WTC11 (cell line): ENCODE measurements at regions not wholly inside any gene's neighbourhood (a gene's known extent, or its start where the extent isn't known, plus 50 kb on each side); places are given as distances from the start of the nearest gene placed in this dataset.

Experiments
- ATAC-seq: fragments of 200-7000 bp; cut with Tn5 transposase; 2 replicates; pipeline ENCODE4 v1.10.0; 2021; ENCODE audit warnings: mild to moderate bottlenecking, moderate library complexity
- CTCF ChIA-PET: fragments of 300-600 bp; sonication (Branson Sonifier 250); formaldehyde crosslinking; loops from one replicate; lab custom pipeline; 2021; ENCODE audit warnings: antibody characterized with exemption; lab: Charles Lee
- POLR2A ChIA-PET: fragments of 350-600 bp; sonication (Branson Sonifier 250); formaldehyde crosslinking; loops from one replicate; lab custom pipeline; 2021; ENCODE audit warnings: antibody characterized with exemption; lab: Charles Lee
- DNase-seq: peaks from one replicate; pipeline ENCODE4 v3.0.0; 2021; ENCODE audit warnings: low spot score
- H3K27ac Mint-ChIP-seq: 2 replicates; pipeline ENCODE4 v1.8.0; 2021; ENCODE audit warnings: mixed read lengths
- H3K27me3 Mint-ChIP-seq: 2 replicates; pipeline ENCODE4 v1.8.0; 2021; ENCODE audit warnings: low read depth, mild to moderate bottlenecking, moderate library complexity, mixed read lengths
- H3K36me3 Mint-ChIP-seq: 2 replicates; pipeline ENCODE4 v1.8.0; 2021; ENCODE audit warnings: mixed read lengths
- H3K4me1 Mint-ChIP-seq: 2 replicates; pipeline ENCODE4 v1.8.0; 2022; ENCODE audit warnings: mixed read lengths
- H3K4me3 Mint-ChIP-seq: 2 replicates; pipeline ENCODE4 v1.8.0; 2021; ENCODE audit warnings: mild to moderate bottlenecking, moderate library complexity, mixed read lengths
- H3K9me3 Mint-ChIP-seq: 2 replicates; pipeline ENCODE4 v1.8.0; 2021; ENCODE audit warnings: mixed read lengths
- AFF4 ChIP-seq: sonication (generic); formaldehyde crosslinking; IDR thresholded peaks from 2 replicates; pipeline ENCODE4 v1.8.1; 2023; ENCODE audit warnings: mild to moderate bottlenecking, missing genetic modification reagents, borderline replicate concordance
- ATF1 ChIP-seq: sonication (generic); formaldehyde crosslinking; IDR thresholded peaks from 2 replicates; pipeline ENCODE4 v1.8.1; 2023; ENCODE audit warnings: mild to moderate bottlenecking, moderate library complexity, missing genetic modification reagents
- CREM ChIP-seq: sonication (generic); formaldehyde crosslinking; IDR thresholded peaks from 2 replicates; pipeline ENCODE4 v1.8.1; 2022; ENCODE audit warnings: mild to moderate bottlenecking, missing genetic modification reagents, moderate library complexity
- E2F4 ChIP-seq: sonication (generic); formaldehyde crosslinking; IDR thresholded peaks from 2 replicates; pipeline ENCODE4 v1.8.1; 2022; ENCODE audit warnings: low read depth, mild to moderate bottlenecking, moderate library complexity, missing genetic modification reagents, borderline replicate concordance
- FOXK1 ChIP-seq: sonication (generic); formaldehyde crosslinking; IDR thresholded peaks from 2 replicates; pipeline ENCODE4 v1.8.0; 2022; ENCODE audit warnings: mild to moderate bottlenecking, moderate library complexity, missing genetic modification reagents
- FOXP1 ChIP-seq: sonication (generic); formaldehyde crosslinking; IDR thresholded peaks from 2 replicates; pipeline ENCODE4 v1.8.0; 2022; ENCODE audit warnings: missing genetic modification reagents, mild to moderate bottlenecking, moderate library complexity, borderline replicate concordance
- HMGA2 ChIP-seq: fragments of 250-450 bp; sonication (Bioruptor Pico); IDR thresholded peaks from 2 replicates; pipeline ENCODE4 v1.4.0; 2021; ENCODE audit warnings: mild to moderate bottlenecking, moderate library complexity
- JUN ChIP-seq: sonication (generic); formaldehyde crosslinking; IDR thresholded peaks from 2 replicates; pipeline ENCODE4 v1.8.0; 2023; ENCODE audit warnings: mild to moderate bottlenecking, missing genetic modification reagents
- NFYB ChIP-seq: sonication (generic); formaldehyde crosslinking; conservative IDR thresholded peaks from 2 replicates; pipeline ENCODE4 v1.8.0; 2022; ENCODE audit warnings: low read depth, missing genetic modification reagents
- PREB ChIP-seq: sonication (generic); formaldehyde crosslinking; IDR thresholded peaks from 2 replicates; pipeline ENCODE4 v1.8.1; 2022; ENCODE audit warnings: mild to moderate bottlenecking, missing genetic modification reagents, moderate library complexity, borderline replicate concordance
- RELA ChIP-seq: sonication (generic); formaldehyde crosslinking; IDR thresholded peaks from 2 replicates; pipeline ENCODE4 v1.8.1; 2022; ENCODE audit warnings: missing genetic modification reagents, mild to moderate bottlenecking, borderline replicate concordance
- RORB ChIP-seq: fragments of 250-450 bp; sonication (Bioruptor Pico); IDR thresholded peaks from 2 replicates; pipeline ENCODE4 v1.9.0; 2021; ENCODE audit warnings: mild to moderate bottlenecking
- SMAD4 ChIP-seq: sonication (generic); formaldehyde crosslinking; IDR thresholded peaks from 2 replicates; pipeline ENCODE4 v1.8.0; 2022; ENCODE audit warnings: mild to moderate bottlenecking, missing genetic modification reagents
- TEAD1 ChIP-seq: sonication (generic); formaldehyde crosslinking; IDR thresholded peaks from 2 replicates; pipeline ENCODE4 v1.8.0; 2022; ENCODE audit warnings: mild to moderate bottlenecking, missing genetic modification reagents
- TP53 ChIP-seq: sonication (generic); formaldehyde crosslinking; IDR thresholded peaks from 2 replicates; pipeline ENCODE4 v1.8.1; 2023; ENCODE audit warnings: mild to moderate bottlenecking, missing genetic modification reagents
- ZBTB43 ChIP-seq: sonication (generic); formaldehyde crosslinking; IDR thresholded peaks from 2 replicates; pipeline ENCODE4 v1.8.1; 2023; ENCODE audit warnings: mild to moderate bottlenecking, missing genetic modification reagents
- ZNF317 ChIP-seq: sonication (generic); formaldehyde crosslinking; IDR thresholded peaks from 2 replicates; pipeline ENCODE4 v1.8.1; 2023; ENCODE audit warnings: low read depth, mild to moderate bottlenecking, moderate library complexity, missing genetic modification reagents, borderline replicate concordance
- ZNF416 ChIP-seq: fragments of 250-450 bp; sonication (Bioruptor Pico); IDR thresholded peaks from 2 replicates; pipeline ENCODE4 v1.9.0; 2021; ENCODE audit warnings: mild to moderate bottlenecking, inconsistent platforms
- ZNF512 ChIP-seq: sonication (generic); formaldehyde crosslinking; IDR thresholded peaks from 2 replicates; pipeline ENCODE4 v1.8.1; 2022; ENCODE audit warnings: missing genetic modification reagents, borderline replicate concordance
- ZNF532 ChIP-seq: fragments of 250-450 bp; sonication (Bioruptor Pico); IDR thresholded peaks from 2 replicates; pipeline ENCODE4 v1.9.0; 2021; ENCODE audit warnings: mild to moderate bottlenecking, borderline replicate concordance

GRCh38 chrX:9308426-9308825, 156.4 kb upstream of the TBL1X start:
- Mint-ChIP-seq H3K27ac (no peak overlapping the region), H3K9me3 (peaks cover 3% of the 10 kb centered on the region), H3K27me3 (no peaks in the 10 kb centered on the region; the same call in none of the 2 replicates), H3K4me3 (no peak overlapping the region), H3K36me3 (peaks cover under 1% of the 10 kb centered on the region; the same call in 1 of the 2 replicates), H3K4me1 (no peaks in the 10 kb centered on the region)
- ChIA-PET CTCF (interaction anchor here (0.9 kb wide), 1 partner anchor 15 kb away, joined by 3 read pairs; no protein-coding TSS in a partner anchor), POLR2A (no interaction called here)
- no peak for TF ChIP-seq ZNF416 (CRISPR knock-in tag)
- no peak for TF ChIP-seq ZNF532 (CRISPR knock-in tag)
- TF ChIP-seq SMAD4 = no peak
- no peak for TF ChIP-seq NFYB
- TF ChIP-seq ATF1 (CRISPR knock-in tag) = no peak
- no peak for TF ChIP-seq RORB (CRISPR knock-in tag)
- TF ChIP-seq ZNF512 (CRISPR knock-in tag) = no peak
- no peak for TF ChIP-seq E2F4
- TF ChIP-seq CREM (CRISPR knock-in tag) = no peak
- no peak for TF ChIP-seq FOXP1 (CRISPR knock-in tag)
- TF ChIP-seq ZNF317 (CRISPR knock-in tag) = no peak
- no peak for TF ChIP-seq AFF4 (CRISPR knock-in tag)
- no peak for TF ChIP-seq FOXK1 (CRISPR knock-in tag)
- no peak for TF ChIP-seq TEAD1 (CRISPR knock-in tag)
- TF ChIP-seq TP53 = no peak
- no peak for ATAC-seq
- DNase-seq = no peak

GRCh38 chrX:9310616-9311015, 154.2 kb upstream of the TBL1X start:
- POLR2A ChIA-PET = no interaction called here
- H3K4me3 Mint-ChIP-seq = no peak overlapping the region
- ATAC-seq (no peak), DNase-seq (no peak)
- H3K4me1 Mint-ChIP-seq = no peaks in the 10 kb centered on the region
- no peaks in the 10 kb centered on the region for H3K9me3 Mint-ChIP-seq
- H3K27ac Mint-ChIP-seq = no peak overlapping the region
- CTCF ChIA-PET = no interaction called here
- TF ChIP-seq JUN (CRISPR knock-in tag) = no peak
- no peak for TF ChIP-seq RELA (CRISPR knock-in tag)
- no peak for TF ChIP-seq PREB (CRISPR knock-in tag)
- no peak for TF ChIP-seq HMGA2 (CRISPR knock-in tag)
- no peak for TF ChIP-seq ZBTB43 (CRISPR knock-in tag)
- no peaks in the 10 kb centered on the region for H3K36me3 Mint-ChIP-seq
- H3K27me3 Mint-ChIP-seq = no peaks in the 10 kb centered on the region; the same call in none of the 2 replicates
